ENCODE measurements at regions not wholly inside any gene's neighbourhood (a gene's known extent, or its start where the extent isn't known, plus 50 kb on each side); places are given as distances from the start of the nearest gene placed in this dataset.

GRCh38 chr16:85168732-85169256, 56.5 kb upstream of the CIBAR2 start:
- Histone ChIP-seq H3K36me3 (ENCODE audit: control insufficient read depth, insufficient read depth, low read length) (no peaks in the 10 kb centered on the region), H3K27me3 (ENCODE audit: control insufficient read depth, insufficient read depth, low read length) (no peaks in the 10 kb centered on the region), H3K4me3 (ENCODE audit: low read depth, low read length) (peak overlapping the region; percentile 25)
- DNase-seq (ENCODE audit: low read depth), result no peak
- CTCF ChIA-PET, result interaction anchor here (0.9 to 1.0 kb wide), 2 partner anchors 44 to 54 kb away, joined by 3 read pairs; no protein-coding TSS in a partner anchor
- no peak for TF ChIP-seq CTCF (IDR thresholded peaks at IDR 0.05; ENCODE audit: insufficient read depth, low read depth, low read length)
- POLR2A ChIA-PET, result interaction anchor here (0.8 kb wide), 1 partner anchor 30 kb away, joined by 3 read pairs; no protein-coding TSS in a partner anchor

- no peak for TF ChIP-seq CTCF (IDR thresholded peaks at IDR 0.05; ENCODE audit: insufficient read depth, low read depth, low read length)
- Histone ChIP-seq H3K4me3 (ENCODE audit: low read depth, low read length) (peak overlapping the region; percentile 43), H3K27me3 (ENCODE audit: control insufficient read depth, insufficient read depth, low read length) (no peaks in the 10 kb centered on the region), H3K36me3 (ENCODE audit: control insufficient read depth, insufficient read depth, low read length) (no peaks in the 10 kb centered on the region)
- DNase-seq (ENCODE audit: low read depth), result no peak
- POLR2A ChIA-PET, result interaction anchor here (0.8 kb wide), 1 partner anchor 29 kb away, joined by 3 read pairs; no protein-coding TSS in a partner anchor
- CTCF ChIA-PET, result interaction anchor here (0.9 kb wide), 2 partner anchors 14 to 43 kb away, joined by 3 read pairs; no protein-coding TSS in a partner anchor
Observed at GRCh38 chr16:85169333-85170065, 57.2 kb upstream of the CIBAR2 start.

- no peaks in the 10 kb centered on the region for H3K36me3 ChIP-seq (ENCODE audit: control insufficient read depth, insufficient read depth, low read length)
- no peak for DNase-seq (ENCODE audit: low read depth)
- ChIA-PET POLR2A (no interaction called here), CTCF (interaction anchor here (0.9 to 1.4 kb wide), 2 partner anchors 14 to 55 kb away, joined by 3 to 4 read pairs; no protein-coding TSS in a partner anchor)
- H3K27me3 ChIP-seq (ENCODE audit: control insufficient read depth, insufficient read depth, low read length), result no peaks in the 10 kb centered on the region
- no peak for TF ChIP-seq CTCF (IDR thresholded peaks at IDR 0.05; ENCODE audit: insufficient read depth, low read depth, low read length)
- peak overlapping the region; percentile 43 for H3K4me3 ChIP-seq (ENCODE audit: low read depth, low read length)
Observed at GRCh38 chr16:85170066-85170491, 57.8 kb upstream of the CIBAR2 start.

GRCh38 chr16:85170590-85171003, 58.3 kb upstream of the CIBAR2 start:
- peak overlapping the region; percentile 48 for H3K4me3 ChIP-seq (ENCODE audit: low read depth, low read length)
- TF ChIP-seq CTCF (IDR thresholded peaks at IDR 0.05; ENCODE audit: insufficient read depth, low read depth, low read length), result no peak
- DNase-seq (ENCODE audit: low read depth), result no peak
- ChIA-PET CTCF (interaction anchor here (1.4 to 2.5 kb wide), 2 partner anchors 56 to 75 kb away, joined by 4 to 9 read pairs; no protein-coding TSS in a partner anchor), POLR2A (no interaction called here)
- 0 out of 2 replicates have a peak, but pooled peaks cover 1% of the 10 kb centered on the region for H3K36me3 ChIP-seq (ENCODE audit: control insufficient read depth, insufficient read depth, low read length)
- H3K27me3 ChIP-seq (ENCODE audit: control insufficient read depth, insufficient read depth, low read length), result no peaks in the 10 kb centered on the region

All from BJ (cell line).